Endothelial cell of umbilical vein (primary cell): ENCODE measurements at regions not wholly inside any gene's neighbourhood (a gene's known extent, or its start where the extent isn't known, plus 50 kb on each side); places are given as distances from the start of the nearest gene placed in this dataset.
"Not testable (repeated sequence)": the region's sequence is repeated elsewhere in the genome, so short reads cannot be mapped to it uniquely, and the experiment has no call there.

ENCODE experiments used
- BruUV-seq: library from RNA; stranded (reverse); fragments of 400-500 nt; replicated peaks from 2 replicates; lab custom pipeline; 2021; lab: Mats Ljungman, UMichigan
- CTCF ChIA-PET: fragments of 300-600, 350-600 bp; sonication (Branson Sonifier 250); formaldehyde crosslinking; loops from one replicate; lab custom pipeline; 2021; ENCODE audit warnings: antibody characterized with exemption, inconsistent platforms; lab: Charles Lee
- POLR2A ChIA-PET: fragments of 300-600, 350-600 bp; sonication (Branson Sonifier 250); formaldehyde crosslinking; loops from one replicate; lab custom pipeline; 2021; ENCODE audit warnings: antibody characterized with exemption, inconsistent platforms; lab: Charles Lee
- DNase-seq: peaks from one replicate; pipeline ENCODE4 v3.0.0-alpha.2; 2011; ENCODE audit warnings: low read depth, low spot score
- FAIRE-seq: peaks from 2 replicates; lab custom pipeline; 2011; peaks lifted over from hg19 to GRCh38; lab: Jason Lieb, UNC
- H2AFZ ChIP-seq: 2 replicates; pipeline ENCODE4 v1.6.0; 2012; ENCODE audit warnings: low read depth, low read length, control low read depth, inconsistent platforms
- H3K27ac ChIP-seq: 2 replicates; pipeline ENCODE4 v1.5.1; 2011; ENCODE audit warnings: low read depth, mild to moderate bottlenecking, control low read depth, low read length, moderate library complexity; ENCODE audit not compliant: insufficient read depth
- H3K27me3 ChIP-seq, 2 experiments: 2 replicates each; pipeline versions ENCODE4 v1.6.0 to v1.6.1; 2011; ENCODE audit warnings: low read length in 2 of 2, mixed read lengths in 1 of 2; ENCODE audit not compliant: control insufficient read depth in 2 of 2, insufficient read depth in 2 of 2
- H3K36me3 ChIP-seq, 2 experiments: 2 replicates in 1 of 2; 3 replicates in 1 of 2; pipeline ENCODE4 v1.5.1; 2011; ENCODE audit warnings: low read length in 2 of 2, mild to moderate bottlenecking in 1 of 2, moderate library complexity in 1 of 2; ENCODE audit not compliant: control insufficient read depth in 2 of 2, insufficient read depth in 2 of 2; ENCODE audit errors: extremely low read depth in 1 of 2
- H3K4me1 ChIP-seq: 3 replicates; pipeline ENCODE4 v1.5.1; 2011; ENCODE audit warnings: mild to moderate bottlenecking, low read length; ENCODE audit not compliant: control insufficient read depth, insufficient read depth; ENCODE audit errors: extremely low read depth
- H3K4me2 ChIP-seq: 2 replicates; pipeline ENCODE4 v1.6.1; 2011; ENCODE audit warnings: low read length, control low read depth, mixed read lengths; ENCODE audit not compliant: insufficient read depth
- H3K4me3 ChIP-seq, 3 experiments: fragments of 200-600 bp in 1 of 3; sonication (generic), shearing (Covaris generic) in 1 of 3; replicated peaks in 1 of 3; 2 replicates each; pipeline ENCODE4 v1.5.1; 2011 to 2016; ENCODE audit warnings: control low read depth in 3 of 3, low read length in 3 of 3, mild to moderate bottlenecking in 2 of 3, inconsistent platforms in 1 of 3, low read depth in 1 of 3, moderate library complexity in 1 of 3; ENCODE audit not compliant: insufficient read depth in 1 of 3
- H3K79me2 ChIP-seq: 2 replicates; pipeline ENCODE4 v1.6.0; 2012; ENCODE audit warnings: low read length, inconsistent platforms; ENCODE audit not compliant: control insufficient read depth, insufficient read depth
- H3K9ac ChIP-seq: replicated peaks from 2 replicates; pipeline ENCODE3; 2011; ENCODE audit warnings: low read length, control low read depth; ENCODE audit not compliant: insufficient read depth; ENCODE audit errors: extremely low read depth
- H3K9me1 ChIP-seq: replicated peaks from 3 replicates; pipeline ENCODE4 v1.6.0; 2011; ENCODE audit warnings: mild to moderate bottlenecking, low read length; ENCODE audit not compliant: control insufficient read depth, insufficient read depth; ENCODE audit errors: extremely low read depth
- H3K9me3 ChIP-seq: replicated peaks from 2 replicates; pipeline ENCODE4 v1.5.1; 2012; ENCODE audit warnings: low read length, inconsistent platforms; ENCODE audit not compliant: control insufficient read depth, insufficient read depth
- H4K20me1 ChIP-seq: replicated peaks from 2 replicates; pipeline ENCODE3; 2011; ENCODE audit warnings: mild to moderate bottlenecking, low read length; ENCODE audit not compliant: control insufficient read depth, insufficient read depth; ENCODE audit errors: extremely low read depth
- CTCF ChIP-seq, 2 donors: IDR thresholded peaks; 1 replicate in 1 of 2; 2 replicates in 1 of 2; pipeline ENCODE4 v1.5.1; 2011; ENCODE audit warnings: low read length in 2 of 2, mild to moderate bottlenecking in 2 of 2, moderate library complexity in 2 of 2, control low read depth in 1 of 2, inconsistent platforms in 1 of 2, low read depth in 1 of 2; ENCODE audit not compliant: insufficient read depth in 1 of 2; ENCODE audit errors: extremely low read depth in 1 of 2
- EZH2 ChIP-seq: IDR thresholded peaks from 2 replicates; pipeline ENCODE4 v1.6.1; 2012; ENCODE audit warnings: borderline replicate concordance, low read depth, mild to moderate bottlenecking, moderate library complexity, low read length, inconsistent platforms; ENCODE audit not compliant: severe bottlenecking
- FOS ChIP-seq: IDR thresholded peaks from 2 replicates; pipeline ENCODE4 v1.6.1; 2011; ENCODE audit warnings: mild to moderate bottlenecking, low read length, moderate library complexity, borderline replicate concordance; ENCODE audit not compliant: insufficient read depth
- GATA2 ChIP-seq: IDR thresholded peaks from 2 replicates; pipeline ENCODE4 v1.7.0; 2011; ENCODE audit warnings: low read depth, mild to moderate bottlenecking, moderate library complexity, mixed read lengths, low read length; ENCODE audit not compliant: insufficient read length, insufficient read depth
- JUN ChIP-seq: IDR thresholded peaks from 2 replicates; pipeline ENCODE4 v1.6.1; 2011; ENCODE audit warnings: borderline replicate concordance, low read depth; ENCODE audit not compliant: insufficient read length, insufficient read depth
- MAX ChIP-seq: IDR thresholded peaks from 2 replicates; pipeline ENCODE4 v1.6.1; 2011; ENCODE audit not compliant: insufficient read depth, insufficient read length
- MYC ChIP-seq: IDR thresholded peaks from one replicate; pipeline ENCODE4 v1.6.1; 2011; ENCODE audit warnings: mild to moderate bottlenecking, low read depth, low read length
- POLR2A ChIP-seq: IDR thresholded peaks from 2 replicates; pipeline ENCODE4 v1.6.1; 2012; ENCODE audit warnings: low read depth, mild to moderate bottlenecking, control low read depth, low read length
- POLR2AphosphoS5 ChIP-seq: IDR thresholded peaks from 2 replicates; pipeline ENCODE4 v1.6.1; 2012; ENCODE audit warnings: low read depth, mild to moderate bottlenecking, control low read depth, low read length, moderate library complexity; ENCODE audit not compliant: insufficient read depth
- dilution Hi-C: fragments of 300-500 bp; cut with MboI; formaldehyde crosslinking; loops from one replicate; pipeline ENCODE4 v1.15.0; 2019; ENCODE audit warnings: low sequenced_read_pairs; ENCODE audit not compliant: extremely low pct_ligation_motif_present
- intact Hi-C: fragments of 100-400 bp; cut with micrococcal nuclease; formaldehyde crosslinking; loops from one replicate; pipeline ENCODE4 v1.10.0; 2022

DNA sequence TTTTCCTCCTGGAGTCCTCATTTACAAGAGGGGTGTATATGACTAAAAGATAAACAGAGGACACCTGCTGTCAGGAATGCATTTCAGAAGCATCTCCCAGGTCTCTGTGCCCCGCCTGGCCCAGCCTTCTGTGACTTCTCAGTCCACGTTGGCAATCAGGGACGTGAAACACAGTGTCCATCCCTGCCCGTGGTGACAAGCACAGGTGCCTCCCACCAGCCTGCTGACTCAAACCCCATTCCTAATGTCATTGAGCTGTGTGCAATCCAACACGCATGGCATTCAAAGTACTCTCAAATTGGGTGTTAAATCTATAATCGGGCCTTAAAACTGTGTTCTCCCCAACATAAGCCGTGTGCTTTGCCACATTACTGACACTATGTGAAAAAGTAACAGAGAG is 343.2 kb downstream of the EIPR1 start:
- intact Hi-C loops, result no loop called here

GRCh38 chr2:3033315-3033714 is 344.3 kb downstream of the EIPR1 start:
- intact Hi-C loops, result no loop called here
- no TSS peak for BruUV-seq

More for the DNA sequence above, 343.2 kb downstream of the EIPR1 start:
- DNase-seq (no peak), FAIRE-seq (no peak)
- no TSS peak for BruUV-seq
- Histone ChIP-seq H3K4me2 (no peak overlapping the region), H3K36me3 (no peaks in the 10 kb centered on the region), H3K27me3 (no peaks in the 10 kb centered on the region), H2AFZ (no peak overlapping the region), H3K4me3 (no peak overlapping the region), H4K20me1 (no peaks in the 10 kb centered on the region), H3K9me1 (no peaks in the 10 kb centered on the region), H3K27ac (no peak overlapping the region), H3K9me3 (no peaks in the 10 kb centered on the region), H3K4me1 (no peaks in the 10 kb centered on the region), H3K9ac (no peak overlapping the region), H3K79me2 (no peaks in the 10 kb centered on the region)
- dilution Hi-C loops, result no loop called here
- ChIA-PET CTCF (no interaction called here), POLR2A (no interaction called here)
- no peak for TF ChIP-seq JUN

DNA sequence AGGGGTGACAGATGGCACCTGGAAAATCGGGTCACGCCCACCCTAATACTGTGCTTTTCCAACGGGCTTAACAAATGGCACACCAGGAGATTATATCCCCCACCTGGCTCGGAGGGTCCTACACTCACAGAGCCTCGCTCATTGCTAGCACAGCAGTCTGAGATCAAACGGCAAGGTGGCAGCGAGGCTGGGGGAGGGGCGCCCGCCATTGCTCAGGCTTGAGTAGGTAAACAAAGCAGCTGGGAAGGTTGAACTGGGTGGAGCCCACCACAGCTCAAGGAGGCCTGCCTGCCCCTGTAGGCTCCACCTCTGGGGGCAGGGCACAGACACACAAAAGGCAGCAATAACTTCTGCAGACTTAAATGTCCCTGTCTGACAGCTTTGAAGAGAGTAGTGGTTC is 346.8 kb downstream of the EIPR1 start:
- H3K9me3 ChIP-seq, H3K9ac ChIP-seq, dilution Hi-C loops, H2AFZ ChIP-seq, H3K36me3 ChIP-seq, CTCF ChIA-PET, POLR2A ChIA-PET, FAIRE-seq, H3K27me3 ChIP-seq, H3K4me3 ChIP-seq, H3K4me2 ChIP-seq, H3K27ac ChIP-seq, H3K79me2 ChIP-seq, DNase-seq, BruUV-seq, H4K20me1 ChIP-seq, H3K4me1 ChIP-seq, intact Hi-C loops, H3K9me1 ChIP-seq: not testable (repeated sequence)

More at GRCh38 chr2:3033315-3033714, 344.3 kb downstream of the EIPR1 start:
- Histone ChIP-seq H3K79me2 (no peaks in the 10 kb centered on the region), H4K20me1 (no peaks in the 10 kb centered on the region), H3K4me1 (no peaks in the 10 kb centered on the region), H2AFZ (no peak overlapping the region), H3K9me3 (no peaks in the 10 kb centered on the region), H3K27me3 (no peaks in the 10 kb centered on the region), H3K9me1 (no peaks in the 10 kb centered on the region), H3K27ac (no peak overlapping the region), H3K4me3 (no peak overlapping the region), H3K4me2 (no peak overlapping the region), H3K36me3 (no peaks in the 10 kb centered on the region), H3K9ac (no peak overlapping the region)
- ChIA-PET CTCF (no interaction called here), POLR2A (no interaction called here)
- TF ChIP-seq FOS (no peak), EZH2 (no peak), JUN (no peak), POLR2AphosphoS5 (no peak), POLR2A (no peak), CTCF (IDR thresholded peaks at IDR 0.05; ENCODE audit: extremely low read depth in 1 of 2, insufficient read depth in 1 of 2, low read depth in 1 of 2, low read length in 2 of 2) (no peak), GATA2 (no peak), MAX (no peak), MYC (no peak)
- FAIRE-seq (no peak), DNase-seq (no peak)
- dilution Hi-C loops, result no loop called here
